B cell (primary cell): ENCODE measurements at regions not wholly inside any gene's neighbourhood (a gene's known extent, or its start where the extent isn't known, plus 50 kb on each side); places are given as distances from the start of the nearest gene placed in this dataset.
"Not testable (repeated sequence)": the region's sequence is repeated elsewhere in the genome, so short reads cannot be mapped to it uniquely, and the experiment has no call there.

Source experiments
- ATAC-seq: fragments of 200-7000 bp; cut with Tn5 transposase; one replicate; pipeline ENCODE4 v1.10.0; 2021; ENCODE audit warnings: low read depth, mild to moderate bottlenecking, moderate number of reproducible peaks, moderate library complexity
- CTCF ChIA-PET: fragments of 350-600 bp; sonication (Branson Sonifier 250); formaldehyde crosslinking; loops from one replicate; lab custom pipeline; 2021; ENCODE audit warnings: antibody characterized with exemption, inconsistent platforms; lab: Charles Lee
- POLR2A ChIA-PET: fragments of 350-600 bp; sonication (Branson Sonifier 250); formaldehyde crosslinking; loops from one replicate; lab custom pipeline; 2021; ENCODE audit warnings: antibody characterized with exemption; lab: Charles Lee
- DNase-seq: peaks from one replicate; pipeline ENCODE4 v3.0.0; 2013
- H2AFZ ChIP-seq: 2 replicates; pipeline ENCODE4 v1.6.1; 2012; ENCODE audit warnings: mild to moderate bottlenecking, low read depth, low read length; ENCODE audit not compliant: insufficient read depth, poor library complexity, severe bottlenecking
- H3K27ac ChIP-seq, 2 donors: 1 replicate in 1 of 2; 2 replicates in 1 of 2; pipeline ENCODE4 v1.5.1; 2012 to 2013; ENCODE audit warnings: low read length in 2 of 2, mild to moderate bottlenecking in 2 of 2, moderate library complexity in 1 of 2
- H3K27me3 ChIP-seq, 4 experiments: fragments of 200-600 bp in 1 of 4; sonication (generic) in 1 of 4; replicated peaks in 1 of 4; 1 replicate in 2 of 4; 2 replicates in 2 of 4; pipeline versions ENCODE4 v1.6.1 to v1.7.0; 2013 to 2016; ENCODE audit warnings: low read length in 3 of 4, mild to moderate bottlenecking in 2 of 4, mixed read lengths in 1 of 4, moderate library complexity in 1 of 4; ENCODE audit not compliant: insufficient read depth in 4 of 4, control insufficient read depth in 3 of 4; ENCODE audit errors: control extremely low read depth in 1 of 4
- H3K36me3 ChIP-seq, 2 experiments: replicated peaks in 1 of 2; 1 replicate in 1 of 2; 2 replicates in 1 of 2; pipeline versions ENCODE4 v1.6.1 to v1.7.1; 2013; ENCODE audit warnings: low read length in 1 of 2; ENCODE audit not compliant: insufficient read depth in 2 of 2, control insufficient read depth in 1 of 2; ENCODE audit errors: control extremely low read depth in 1 of 2, extremely low read depth in 1 of 2
- H3K4me1 ChIP-seq, 2 donors: fragments of 200-600 bp in 1 of 2; sonication (generic) in 1 of 2; 1 replicate in 1 of 2; 2 replicates in 1 of 2; pipeline versions ENCODE4 v1.5.1 to v1.6.1; 2013 to 2017; ENCODE audit warnings: low read length in 2 of 2; ENCODE audit not compliant: control insufficient read depth in 2 of 2, insufficient read depth in 2 of 2
- H3K4me2 ChIP-seq: replicated peaks from 2 replicates; pipeline ENCODE3; 2012; ENCODE audit warnings: mild to moderate bottlenecking, low read depth, low read length; ENCODE audit not compliant: poor library complexity, severe bottlenecking
- H3K4me3 ChIP-seq, 5 experiments: fragments of 200-600 bp in 1 of 5; sonication (generic) in 1 of 5; 1 replicate in 3 of 5; 2 replicates in 2 of 5; pipeline versions ENCODE4 v1.5.1 to v1.7.0; 2011 to 2016; ENCODE audit warnings: low read length in 4 of 5, mild to moderate bottlenecking in 4 of 5, low read depth in 2 of 5, control low read depth in 1 of 5, moderate library complexity in 1 of 5; ENCODE audit not compliant: insufficient read depth in 1 of 5; ENCODE audit errors: control extremely low read depth in 1 of 5, extremely low read depth in 1 of 5
- H3K79me2 ChIP-seq: fragments of 200-600 bp; sonication (generic); one replicate; pipeline ENCODE4 v1.6.0; 2016; ENCODE audit warnings: low read length; ENCODE audit not compliant: control insufficient read depth, insufficient read depth
- H3K9ac ChIP-seq: fragments of 200-600 bp; sonication (generic); 2 replicates; pipeline ENCODE4 v1.6.1; 2017; ENCODE audit warnings: mild to moderate bottlenecking, low read length, moderate library complexity
- H3K9me3 ChIP-seq, 3 donors: one replicate each; pipeline versions ENCODE4 v1.6.1 to v1.7.1; 2013; ENCODE audit warnings: low read length in 2 of 3; ENCODE audit not compliant: control insufficient read depth in 2 of 3, insufficient read depth in 1 of 3; ENCODE audit errors: control extremely low read depth in 1 of 3
- H4K20me1 ChIP-seq: 2 replicates; pipeline ENCODE4 v1.6.0; 2012; ENCODE audit warnings: mild to moderate bottlenecking, low read length; ENCODE audit not compliant: insufficient read depth, control insufficient read depth, poor library complexity, severe bottlenecking
- H3K27ac Mint-ChIP-seq: one replicate; pipeline ENCODE4 v1.8.0; 2021; ENCODE audit warnings: mixed read lengths
- H3K27me3 Mint-ChIP-seq: one replicate; pipeline ENCODE4 v1.8.0; 2021; ENCODE audit warnings: mixed read lengths
- H3K4me1 Mint-ChIP-seq: one replicate; pipeline ENCODE4 v1.8.0; 2021; ENCODE audit warnings: mixed read lengths
- H3K4me3 Mint-ChIP-seq: one replicate; pipeline ENCODE4 v1.8.0; 2021; ENCODE audit warnings: mixed read lengths
- H3K9me3 Mint-ChIP-seq: one replicate; pipeline ENCODE4 v1.8.0; 2022; ENCODE audit warnings: mixed read lengths; ENCODE audit not compliant: insufficient read depth
- WGBS: methylation state at CpG from one replicate; pipeline ENCODE4 v1.1.5; 2013; ENCODE audit warnings: missing lambda C conversion rate; ENCODE audit not compliant: insufficient coverage; 5-methylcytosine and 5-hydroxymethylcytosine counted together
- intact Hi-C: fragments of 100-400 bp; cut with micrococcal nuclease; formaldehyde crosslinking; loops from one replicate; pipeline ENCODE4 v1.10.0; 2022

DNA sequence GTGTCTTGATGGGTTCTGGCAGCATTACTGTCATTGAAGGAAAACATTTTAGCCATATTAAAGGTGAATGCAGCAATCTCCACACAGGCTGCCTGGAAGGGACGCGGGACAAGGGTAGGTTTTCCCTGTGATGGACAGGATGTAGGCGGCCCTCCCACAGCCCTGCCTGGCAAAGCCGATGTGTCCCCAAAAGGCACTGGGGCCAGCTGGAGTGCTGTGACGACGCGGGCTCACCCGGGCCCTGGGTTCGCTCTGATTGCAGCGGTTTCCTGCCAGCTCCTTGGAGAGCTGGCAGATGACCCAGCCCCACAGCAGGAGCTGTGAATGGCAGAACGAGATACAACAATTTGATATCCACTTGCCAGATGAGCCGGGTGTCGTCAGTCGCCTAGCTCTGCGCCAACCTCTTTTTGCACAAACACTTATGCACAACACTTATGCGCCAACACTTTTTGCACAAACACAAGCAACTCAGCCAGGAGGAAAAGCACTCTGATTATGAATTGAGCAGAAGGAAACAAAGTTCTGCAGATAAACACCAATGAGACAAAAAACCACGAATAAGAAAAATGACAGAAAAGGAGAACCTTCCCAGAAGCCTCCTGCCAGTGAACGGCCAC, 207.5 kb downstream of the ADRA2C start:
- CTCF ChIA-PET, result not testable (repeated sequence)

DNA sequence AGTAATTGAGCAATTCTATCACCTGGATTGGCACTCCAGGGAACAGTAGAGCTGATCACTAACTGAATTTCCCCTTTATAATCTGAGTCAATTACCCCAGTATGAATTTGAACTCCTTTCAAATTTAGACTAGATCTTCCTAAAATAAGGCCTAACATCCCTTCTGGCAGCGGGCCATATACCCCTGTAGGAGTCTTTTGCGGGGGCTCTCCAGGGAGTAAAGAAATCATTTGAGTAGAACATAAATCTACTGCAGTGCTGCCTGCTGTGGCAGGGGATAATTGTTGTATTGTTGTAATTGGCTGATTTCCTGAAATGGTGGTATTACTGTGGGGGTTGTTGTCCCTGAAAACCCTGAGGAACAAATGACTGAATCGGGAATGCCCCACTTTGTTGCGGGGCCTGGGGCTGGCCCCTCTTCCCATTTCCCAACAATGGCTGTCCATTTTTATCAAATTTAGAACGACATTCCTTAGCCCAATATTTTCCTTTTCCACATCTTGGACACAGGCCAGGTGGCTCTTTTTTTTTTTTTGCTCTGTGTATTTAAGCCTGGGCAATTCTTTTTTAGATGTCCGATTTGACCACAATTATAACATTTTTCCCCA, 217.4 kb downstream of the ADRA2C start:
- H2AFZ ChIP-seq, CTCF ChIA-PET, H3K9me3 Mint-ChIP-seq, H3K4me2 ChIP-seq, H3K9me3 ChIP-seq, H3K27ac ChIP-seq, intact Hi-C loops, POLR2A ChIA-PET, H4K20me1 ChIP-seq, H3K27me3 ChIP-seq, H3K79me2 ChIP-seq, ATAC-seq, H3K27ac Mint-ChIP-seq, H3K4me1 Mint-ChIP-seq, H3K4me1 ChIP-seq, H3K9ac ChIP-seq, H3K36me3 ChIP-seq, H3K4me3 ChIP-seq, H3K4me3 Mint-ChIP-seq, DNase-seq: not testable (repeated sequence)
- 20% methylated on average over 1 of the region's 6 CpGs for WGBS
- H3K27me3 Mint-ChIP-seq, result peaks cover 29% of the 10 kb centered on the region

More for the DNA sequence above, 207.5 kb downstream of the ADRA2C start:
- intact Hi-C loops, H3K4me3 ChIP-seq, H3K4me1 ChIP-seq, H3K4me2 ChIP-seq, H3K9me3 ChIP-seq, H3K36me3 ChIP-seq, H3K4me3 Mint-ChIP-seq, H3K9me3 Mint-ChIP-seq, H4K20me1 ChIP-seq, H3K27ac ChIP-seq, H3K4me1 Mint-ChIP-seq, DNase-seq, ATAC-seq, H3K79me2 ChIP-seq, H3K9ac ChIP-seq, H3K27me3 ChIP-seq, H3K27ac Mint-ChIP-seq, H2AFZ ChIP-seq, POLR2A ChIA-PET: not testable (repeated sequence)
- WGBS, result 66% methylated on average over 10 of the region's 18 CpGs
- H3K27me3 Mint-ChIP-seq, result peaks cover 32% of the 10 kb centered on the region
